GM12875 (cell line): ENCODE measurements at regions not wholly inside any gene's neighbourhood (a gene's known extent, or its start where the extent isn't known, plus 50 kb on each side); places are given as distances from the start of the nearest gene placed in this dataset.

Experiments
- H3K4me3 ChIP-seq: one replicate; pipeline ENCODE4 v1.5.1; 2011; ENCODE audit warnings: low read depth, low read length, control low read depth
- TF ChIP-seq, protein P1 (sequence below): IDR thresholded peaks from 2 replicates; pipeline ENCODE4 v1.5.1; 2011; ENCODE audit warnings: low read depth, mild to moderate bottlenecking, control low read depth, inconsistent platforms, low read length, moderate library complexity, borderline replicate concordance; ENCODE audit not compliant: insufficient read depth

DNA sequence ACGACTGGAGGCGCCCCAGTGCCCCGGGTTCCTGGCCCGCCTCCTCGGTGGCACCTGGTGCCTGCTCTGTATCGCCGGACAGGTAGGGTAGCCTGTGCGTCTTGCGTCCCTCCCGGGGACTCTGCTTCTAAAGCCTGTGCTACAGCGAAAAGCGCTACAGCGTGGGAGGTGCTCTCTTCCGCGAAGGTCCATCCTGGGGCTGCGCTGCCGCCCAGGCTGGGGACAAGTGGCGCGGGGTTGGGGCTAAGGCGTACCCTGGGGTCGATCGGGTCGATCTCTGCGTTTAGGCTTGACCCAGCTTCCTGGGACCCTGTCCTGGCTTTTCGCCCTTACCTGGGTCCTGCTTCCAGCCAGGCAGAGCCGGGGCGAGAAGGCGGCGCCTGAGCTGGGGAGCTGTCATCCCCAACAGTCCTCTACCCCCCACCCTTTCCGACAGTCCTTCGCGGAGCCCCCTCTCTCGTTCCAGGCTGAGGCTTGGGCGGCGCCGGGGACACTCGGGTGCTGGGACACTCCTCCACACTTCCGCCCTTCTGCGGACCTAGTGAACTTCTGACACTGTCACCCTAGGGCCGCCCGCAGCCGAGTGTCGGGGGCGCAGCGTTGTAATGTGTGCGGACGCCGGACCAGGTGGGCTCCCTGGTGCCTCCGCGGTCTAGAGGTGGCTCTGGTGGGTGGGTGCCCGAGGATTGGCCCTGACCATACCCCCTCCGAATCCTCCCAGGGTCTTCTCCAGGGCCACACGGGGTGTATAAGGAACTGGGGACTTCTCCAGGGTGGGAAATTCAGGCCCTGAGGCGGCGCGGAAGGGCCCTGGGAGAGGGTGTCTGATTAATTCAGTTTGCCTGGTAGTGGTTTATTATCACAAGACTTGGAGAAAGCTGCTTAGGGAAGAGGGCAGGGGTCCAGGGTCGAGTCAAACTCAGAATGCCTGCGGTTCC lies 328.2 kb downstream of the SH3GL2 start:
- H3K4me3 ChIP-seq = no peak overlapping the region
- TF ChIP-seq, protein P1, sequence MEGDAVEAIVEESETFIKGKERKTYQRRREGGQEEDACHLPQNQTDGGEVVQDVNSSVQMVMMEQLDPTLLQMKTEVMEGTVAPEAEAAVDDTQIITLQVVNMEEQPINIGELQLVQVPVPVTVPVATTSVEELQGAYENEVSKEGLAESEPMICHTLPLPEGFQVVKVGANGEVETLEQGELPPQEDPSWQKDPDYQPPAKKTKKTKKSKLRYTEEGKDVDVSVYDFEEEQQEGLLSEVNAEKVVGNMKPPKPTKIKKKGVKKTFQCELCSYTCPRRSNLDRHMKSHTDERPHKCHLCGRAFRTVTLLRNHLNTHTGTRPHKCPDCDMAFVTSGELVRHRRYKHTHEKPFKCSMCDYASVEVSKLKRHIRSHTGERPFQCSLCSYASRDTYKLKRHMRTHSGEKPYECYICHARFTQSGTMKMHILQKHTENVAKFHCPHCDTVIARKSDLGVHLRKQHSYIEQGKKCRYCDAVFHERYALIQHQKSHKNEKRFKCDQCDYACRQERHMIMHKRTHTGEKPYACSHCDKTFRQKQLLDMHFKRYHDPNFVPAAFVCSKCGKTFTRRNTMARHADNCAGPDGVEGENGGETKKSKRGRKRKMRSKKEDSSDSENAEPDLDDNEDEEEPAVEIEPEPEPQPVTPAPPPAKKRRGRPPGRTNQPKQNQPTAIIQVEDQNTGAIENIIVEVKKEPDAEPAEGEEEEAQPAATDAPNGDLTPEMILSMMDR = no peak

- TF ChIP-seq, protein P1 = no peak
- no peak overlapping the region for H3K4me3 ChIP-seq
Observed at GRCh38 chr9:17907779-17908508, 329.1 kb downstream of the SH3GL2 start.

DNA sequence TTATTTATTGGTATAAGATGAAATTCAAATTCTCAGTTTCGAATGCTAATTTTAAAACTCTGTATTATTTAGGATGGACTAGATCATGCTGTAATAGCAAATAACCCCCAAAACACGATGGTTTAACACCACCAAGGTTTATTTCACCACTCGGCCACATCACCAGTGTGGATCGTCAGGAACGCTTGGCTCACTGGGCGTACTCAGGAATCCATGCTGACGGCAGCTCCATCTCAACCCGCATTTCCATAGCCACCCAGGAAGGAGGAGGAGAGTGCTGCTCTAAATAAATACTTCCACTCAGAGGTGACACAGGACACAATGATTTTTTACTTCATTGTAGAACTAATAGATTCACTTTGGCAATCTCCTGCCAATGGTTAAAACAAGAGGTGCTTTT lies 347.4 kb downstream of the SH3GL2 start:
- TF ChIP-seq, protein P1 = no peak
- no peak overlapping the region for H3K4me3 ChIP-seq

DNA sequence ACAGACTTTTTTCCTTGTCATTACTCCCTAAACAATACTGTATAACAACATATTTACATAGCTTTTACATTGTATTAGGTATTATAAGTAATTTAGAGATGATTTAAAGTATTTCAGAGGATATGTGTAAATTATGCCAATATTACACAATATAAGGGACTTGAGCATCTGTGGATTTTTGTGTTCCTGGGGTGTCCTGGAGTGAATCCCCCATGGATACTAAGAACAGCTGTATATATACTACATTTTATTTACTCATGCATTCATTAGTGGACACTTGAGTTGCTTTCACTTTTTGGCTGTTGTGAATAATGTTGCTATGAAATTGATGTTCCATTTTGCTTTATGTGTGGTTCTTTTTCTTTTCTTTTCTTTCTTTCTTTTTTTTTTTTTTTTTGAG lies 348.8 kb downstream of the SH3GL2 start:
- TF ChIP-seq, protein P1 = no peak
- H3K4me3 ChIP-seq = no peak overlapping the region

- TF ChIP-seq, protein P1 = no peak
- no peak overlapping the region for H3K4me3 ChIP-seq
Observed at GRCh38 chr9:17928228-17928627, 349.4 kb downstream of the SH3GL2 start.

GRCh38 chr9:17928768-17929167 lies 349.9 kb downstream of the SH3GL2 start:
- TF ChIP-seq, protein P1 = no peak
- H3K4me3 ChIP-seq = no peak overlapping the region
